ENCODE measurements at regions not wholly inside any gene's neighbourhood (a gene's known extent, or its start where the extent isn't known, plus 50 kb on each side); places are given as distances from the start of the nearest gene placed in this dataset.

- DNase-seq (ENCODE audit: low spot score), result no peak
Observed at GRCh38 chr3:74693696-74694393, 79.4 kb upstream of the CNTN3 start.

- DNase-seq (ENCODE audit: low spot score), result no peak
Observed at GRCh38 chr3:74693251-74693650, 78.8 kb upstream of the CNTN3 start.

GRCh38 chr3:74691946-74692345 lies 77.5 kb upstream of the CNTN3 start:
- DNase-seq (ENCODE audit: low spot score), result no peak

- no peak for DNase-seq (ENCODE audit: low spot score)
Observed at GRCh38 chr3:74673326-74673725, 58.9 kb upstream of the CNTN3 start.

GRCh38 chr3:74664606-74665005 lies 50.1 kb upstream of the CNTN3 start:
- no peak for DNase-seq (ENCODE audit: low spot score)
